ENCODE measurements at regions not wholly inside any gene's neighbourhood (a gene's known extent, or its start where the extent isn't known, plus 50 kb on each side); places are given as distances from the start of the nearest gene placed in this dataset.

DNA sequence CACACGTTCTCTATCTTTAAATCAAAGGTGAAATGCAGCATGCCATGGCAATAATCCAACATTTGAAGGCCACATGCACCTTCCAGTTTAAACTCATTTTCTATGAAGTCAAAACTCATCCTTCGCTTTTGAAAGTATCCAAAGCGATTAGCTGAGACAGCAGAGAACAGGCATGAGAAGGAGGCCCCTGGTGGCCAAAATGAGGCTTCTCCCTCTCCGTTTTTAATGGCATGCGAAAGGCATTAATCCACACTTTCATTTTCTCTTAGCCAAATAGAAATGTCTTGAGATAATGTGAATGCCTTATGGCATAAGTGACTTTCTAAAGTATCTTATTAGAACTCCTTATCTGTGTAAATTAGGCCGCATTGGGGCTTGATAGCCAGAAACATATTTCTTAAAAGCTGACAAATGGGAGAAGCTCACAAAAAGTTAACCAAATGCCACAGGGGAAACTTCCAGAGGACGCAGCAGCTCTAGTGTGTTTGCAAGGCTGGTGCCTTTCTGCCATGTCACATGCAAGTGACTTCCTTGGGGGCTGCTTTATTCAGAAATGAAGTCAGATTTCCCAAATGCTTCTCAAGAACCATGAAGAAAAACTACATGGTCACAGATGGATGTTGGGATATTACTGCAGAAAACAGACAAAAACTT lies 1189.6 kb downstream of the SORCS1 start:
- no peaks in the 10 kb centered on the region for H3K9me3 Mint-ChIP-seq
- ChIA-PET CTCF (interaction anchor here (0.9 to 3.0 kb wide), 10 partner anchors 10 to 911 kb away, joined by 3 to 36 read pairs (median 4); no protein-coding TSS in a partner anchor), POLR2A (no interaction called here)
- no peak overlapping the region for H3K27ac Mint-ChIP-seq
- H3K4me1 Mint-ChIP-seq: peaks cover 40% of the 10 kb centered on the region
- no peaks in the 10 kb centered on the region for H3K27me3 Mint-ChIP-seq (ENCODE audit: low read depth)
- peak; percentile 33 for DNase-seq (ENCODE audit: low spot score)
- peak; percentile 75 for ATAC-seq
- TF ChIP-seq, protein P1, sequence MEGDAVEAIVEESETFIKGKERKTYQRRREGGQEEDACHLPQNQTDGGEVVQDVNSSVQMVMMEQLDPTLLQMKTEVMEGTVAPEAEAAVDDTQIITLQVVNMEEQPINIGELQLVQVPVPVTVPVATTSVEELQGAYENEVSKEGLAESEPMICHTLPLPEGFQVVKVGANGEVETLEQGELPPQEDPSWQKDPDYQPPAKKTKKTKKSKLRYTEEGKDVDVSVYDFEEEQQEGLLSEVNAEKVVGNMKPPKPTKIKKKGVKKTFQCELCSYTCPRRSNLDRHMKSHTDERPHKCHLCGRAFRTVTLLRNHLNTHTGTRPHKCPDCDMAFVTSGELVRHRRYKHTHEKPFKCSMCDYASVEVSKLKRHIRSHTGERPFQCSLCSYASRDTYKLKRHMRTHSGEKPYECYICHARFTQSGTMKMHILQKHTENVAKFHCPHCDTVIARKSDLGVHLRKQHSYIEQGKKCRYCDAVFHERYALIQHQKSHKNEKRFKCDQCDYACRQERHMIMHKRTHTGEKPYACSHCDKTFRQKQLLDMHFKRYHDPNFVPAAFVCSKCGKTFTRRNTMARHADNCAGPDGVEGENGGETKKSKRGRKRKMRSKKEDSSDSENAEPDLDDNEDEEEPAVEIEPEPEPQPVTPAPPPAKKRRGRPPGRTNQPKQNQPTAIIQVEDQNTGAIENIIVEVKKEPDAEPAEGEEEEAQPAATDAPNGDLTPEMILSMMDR (IDR thresholded peaks at IDR 0.05): peak; percentile 49
- TF ChIP-seq GABPB1 (CRISPR knock-in tag; IDR thresholded peaks at IDR 0.05): no peak
- H3K4me3 Mint-ChIP-seq: no peak overlapping the region
- H3K36me3 Mint-ChIP-seq: no peaks in the 10 kb centered on the region

DNA sequence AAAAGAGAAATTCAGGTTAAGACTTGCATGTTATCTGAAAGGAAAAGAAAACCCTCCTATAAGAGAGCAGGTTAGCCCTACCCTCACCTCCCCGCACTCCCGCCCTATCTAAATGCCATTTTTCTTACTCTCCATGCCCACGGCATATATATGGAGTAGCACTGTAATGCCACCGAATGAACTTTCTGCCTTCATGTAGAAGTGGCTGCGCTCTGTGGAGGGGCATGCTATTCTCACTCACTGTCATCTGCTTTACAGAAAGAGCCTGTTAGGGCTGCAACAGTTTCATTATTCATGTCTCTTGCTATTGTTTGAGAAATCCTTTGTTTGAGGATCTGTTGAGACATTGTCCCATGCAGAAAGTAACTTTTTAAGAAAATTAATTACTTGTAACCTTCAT lies 1190.6 kb downstream of the SORCS1 start:
- TF ChIP-seq, protein P2, sequence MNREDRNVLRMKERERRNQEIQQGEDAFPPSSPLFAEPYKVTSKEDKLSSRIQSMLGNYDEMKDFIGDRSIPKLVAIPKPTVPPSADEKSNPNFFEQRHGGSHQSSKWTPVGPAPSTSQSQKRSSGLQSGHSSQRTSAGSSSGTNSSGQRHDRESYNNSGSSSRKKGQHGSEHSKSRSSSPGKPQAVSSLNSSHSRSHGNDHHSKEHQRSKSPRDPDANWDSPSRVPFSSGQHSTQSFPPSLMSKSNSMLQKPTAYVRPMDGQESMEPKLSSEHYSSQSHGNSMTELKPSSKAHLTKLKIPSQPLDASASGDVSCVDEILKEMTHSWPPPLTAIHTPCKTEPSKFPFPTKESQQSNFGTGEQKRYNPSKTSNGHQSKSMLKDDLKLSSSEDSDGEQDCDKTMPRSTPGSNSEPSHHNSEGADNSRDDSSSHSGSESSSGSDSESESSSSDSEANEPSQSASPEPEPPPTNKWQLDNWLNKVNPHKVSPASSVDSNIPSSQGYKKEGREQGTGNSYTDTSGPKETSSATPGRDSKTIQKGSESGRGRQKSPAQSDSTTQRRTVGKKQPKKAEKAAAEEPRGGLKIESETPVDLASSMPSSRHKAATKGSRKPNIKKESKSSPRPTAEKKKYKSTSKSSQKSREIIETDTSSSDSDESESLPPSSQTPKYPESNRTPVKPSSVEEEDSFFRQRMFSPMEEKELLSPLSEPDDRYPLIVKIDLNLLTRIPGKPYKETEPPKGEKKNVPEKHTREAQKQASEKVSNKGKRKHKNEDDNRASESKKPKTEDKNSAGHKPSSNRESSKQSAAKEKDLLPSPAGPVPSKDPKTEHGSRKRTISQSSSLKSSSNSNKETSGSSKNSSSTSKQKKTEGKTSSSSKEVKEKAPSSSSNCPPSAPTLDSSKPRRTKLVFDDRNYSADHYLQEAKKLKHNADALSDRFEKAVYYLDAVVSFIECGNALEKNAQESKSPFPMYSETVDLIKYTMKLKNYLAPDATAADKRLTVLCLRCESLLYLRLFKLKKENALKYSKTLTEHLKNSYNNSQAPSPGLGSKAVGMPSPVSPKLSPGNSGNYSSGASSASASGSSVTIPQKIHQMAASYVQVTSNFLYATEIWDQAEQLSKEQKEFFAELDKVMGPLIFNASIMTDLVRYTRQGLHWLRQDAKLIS (CRISPR knock-in tag; IDR thresholded peaks at IDR 0.05; ENCODE audit: borderline replicate concordance): no peak
- TF ChIP-seq ZNF232 (CRISPR knock-in tag; IDR thresholded peaks at IDR 0.05) (no peak), ZNF317 (CRISPR knock-in tag; IDR thresholded peaks at IDR 0.05; ENCODE audit: borderline replicate concordance, low read depth) (no peak), ESRRA (CRISPR knock-in tag; IDR thresholded peaks at IDR 0.05; ENCODE audit: borderline replicate concordance) (no peak), ZNF219 (CRISPR knock-in tag; IDR thresholded peaks at IDR 0.05; ENCODE audit: borderline replicate concordance) (no peak), KAT7 (CRISPR knock-in tag; IDR thresholded peaks at IDR 0.05; ENCODE audit: borderline replicate concordance) (no peak), RELA (CRISPR knock-in tag; IDR thresholded peaks at IDR 0.05; ENCODE audit: borderline replicate concordance) (no peak)
- TF ChIP-seq, protein P3, sequence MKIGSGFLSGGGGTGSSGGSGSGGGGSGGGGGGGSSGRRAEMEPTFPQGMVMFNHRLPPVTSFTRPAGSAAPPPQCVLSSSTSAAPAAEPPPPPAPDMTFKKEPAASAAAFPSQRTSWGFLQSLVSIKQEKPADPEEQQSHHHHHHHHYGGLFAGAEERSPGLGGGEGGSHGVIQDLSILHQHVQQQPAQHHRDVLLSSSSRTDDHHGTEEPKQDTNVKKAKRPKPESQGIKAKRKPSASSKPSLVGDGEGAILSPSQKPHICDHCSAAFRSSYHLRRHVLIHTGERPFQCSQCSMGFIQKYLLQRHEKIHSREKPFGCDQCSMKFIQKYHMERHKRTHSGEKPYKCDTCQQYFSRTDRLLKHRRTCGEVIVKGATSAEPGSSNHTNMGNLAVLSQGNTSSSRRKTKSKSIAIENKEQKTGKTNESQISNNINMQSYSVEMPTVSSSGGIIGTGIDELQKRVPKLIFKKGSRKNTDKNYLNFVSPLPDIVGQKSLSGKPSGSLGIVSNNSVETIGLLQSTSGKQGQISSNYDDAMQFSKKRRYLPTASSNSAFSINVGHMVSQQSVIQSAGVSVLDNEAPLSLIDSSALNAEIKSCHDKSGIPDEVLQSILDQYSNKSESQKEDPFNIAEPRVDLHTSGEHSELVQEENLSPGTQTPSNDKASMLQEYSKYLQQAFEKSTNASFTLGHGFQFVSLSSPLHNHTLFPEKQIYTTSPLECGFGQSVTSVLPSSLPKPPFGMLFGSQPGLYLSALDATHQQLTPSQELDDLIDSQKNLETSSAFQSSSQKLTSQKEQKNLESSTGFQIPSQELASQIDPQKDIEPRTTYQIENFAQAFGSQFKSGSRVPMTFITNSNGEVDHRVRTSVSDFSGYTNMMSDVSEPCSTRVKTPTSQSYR (CRISPR knock-in tag; IDR thresholded peaks at IDR 0.05): no peak
- TF ChIP-seq, protein P4, sequence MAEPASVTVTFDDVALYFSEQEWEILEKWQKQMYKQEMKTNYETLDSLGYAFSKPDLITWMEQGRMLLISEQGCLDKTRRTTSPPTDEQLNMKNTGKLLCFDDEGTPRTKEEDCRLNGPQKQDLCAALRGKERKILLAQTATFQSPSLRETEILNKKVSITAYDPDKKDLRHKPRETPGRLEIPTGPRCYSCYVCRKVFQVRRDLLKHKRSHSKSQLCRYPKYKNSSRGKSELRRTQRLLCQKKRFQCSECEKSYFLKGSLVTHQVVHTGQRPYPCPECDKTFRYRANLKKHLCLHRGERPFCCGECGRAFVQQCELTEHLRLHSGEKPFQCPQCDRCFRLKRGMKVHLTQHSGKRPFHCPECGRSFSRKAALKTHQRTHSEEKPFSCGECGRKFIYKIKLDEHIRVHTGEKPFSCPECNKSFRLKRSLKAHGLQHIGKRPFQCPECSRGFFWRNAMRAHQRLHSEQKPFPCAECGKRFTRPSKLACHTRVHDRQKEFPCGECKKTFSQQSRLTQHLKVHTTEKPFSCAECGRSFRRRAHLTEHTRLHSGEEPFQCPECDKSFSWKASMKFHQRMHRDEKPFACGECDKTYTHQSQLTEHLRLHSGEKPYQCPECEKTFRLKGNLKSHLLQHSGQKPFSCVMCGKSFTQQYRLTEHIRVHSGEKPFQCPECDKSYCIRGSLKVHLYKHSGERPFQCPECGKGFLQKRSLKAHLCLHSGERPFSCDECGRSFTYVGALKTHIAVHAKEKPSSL (CRISPR knock-in tag; conservative IDR thresholded peaks at IDR 0.05): no peak
- TF ChIP-seq, protein P5, sequence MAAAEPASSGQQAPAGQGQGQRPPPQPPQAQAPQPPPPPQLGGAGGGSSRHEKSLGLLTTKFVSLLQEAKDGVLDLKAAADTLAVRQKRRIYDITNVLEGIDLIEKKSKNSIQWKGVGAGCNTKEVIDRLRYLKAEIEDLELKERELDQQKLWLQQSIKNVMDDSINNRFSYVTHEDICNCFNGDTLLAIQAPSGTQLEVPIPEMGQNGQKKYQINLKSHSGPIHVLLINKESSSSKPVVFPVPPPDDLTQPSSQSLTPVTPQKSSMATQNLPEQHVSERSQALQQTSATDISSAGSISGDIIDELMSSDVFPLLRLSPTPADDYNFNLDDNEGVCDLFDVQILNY (CRISPR knock-in tag; IDR thresholded peaks at IDR 0.05): no peak
- TF ChIP-seq, protein P6, sequence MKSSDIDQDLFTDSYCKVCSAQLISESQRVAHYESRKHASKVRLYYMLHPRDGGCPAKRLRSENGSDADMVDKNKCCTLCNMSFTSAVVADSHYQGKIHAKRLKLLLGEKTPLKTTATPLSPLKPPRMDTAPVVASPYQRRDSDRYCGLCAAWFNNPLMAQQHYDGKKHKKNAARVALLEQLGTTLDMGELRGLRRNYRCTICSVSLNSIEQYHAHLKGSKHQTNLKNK (CRISPR knock-in tag; IDR thresholded peaks at IDR 0.05): no peak
- Mint-ChIP-seq H3K4me1 (peaks cover 48% of the 10 kb centered on the region), H3K4me3 (no peak overlapping the region; the same call in 1 of the 2 replicates), H3K27me3 (ENCODE audit: low read depth) (no peaks in the 10 kb centered on the region), H3K27ac (0 out of 2 replicates have a peak overlapping the region, but pooled peaks have one; percentile 39), H3K9me3 (no peaks in the 10 kb centered on the region), H3K36me3 (no peaks in the 10 kb centered on the region)
- POLR2A ChIA-PET: interaction anchor here (0.6 kb wide), 1 partner anchor 22 kb away, joined by 3 read pairs; no protein-coding TSS in a partner anchor
- CTCF ChIA-PET: interaction anchor here (1.0 to 3.0 kb wide), 6 partner anchors 11 to 129 kb away, joined by 3 to 36 read pairs (median 5); no protein-coding TSS in a partner anchor
- DNase-seq (ENCODE audit: low spot score) (no peak), ATAC-seq (peak; percentile 65)
